Osteocyte (in vitro differentiated cells): ENCODE measurements at regions not wholly inside any gene's neighbourhood (a gene's known extent, or its start where the extent isn't known, plus 50 kb on each side); places are given as distances from the start of the nearest gene placed in this dataset.

Source experiments
- DNase-seq: peaks from one replicate; pipeline ENCODE4 v3.0.0; 2021; ENCODE audit warnings: mixed read lengths; ENCODE audit not compliant: unreplicated experiment; ENCODE audit errors: extremely low spot score
- H3K27ac Mint-ChIP-seq: one replicate; pipeline ENCODE4 v1.8.0; 2021; ENCODE audit warnings: mild to moderate bottlenecking, mixed read lengths; ENCODE audit not compliant: unreplicated experiment
- H3K27me3 Mint-ChIP-seq: one replicate; pipeline ENCODE4 v1.8.0; 2021; ENCODE audit warnings: mixed read lengths; ENCODE audit not compliant: unreplicated experiment
- H3K36me3 Mint-ChIP-seq: one replicate; pipeline ENCODE4 v1.8.0; 2021; ENCODE audit warnings: mixed read lengths; ENCODE audit not compliant: unreplicated experiment
- H3K4me1 Mint-ChIP-seq: one replicate; pipeline ENCODE4 v1.8.0; 2021; ENCODE audit warnings: mixed read lengths; ENCODE audit not compliant: unreplicated experiment
- H3K4me3 Mint-ChIP-seq: one replicate; pipeline ENCODE4 v1.8.0; 2021; ENCODE audit warnings: mild to moderate bottlenecking, moderate library complexity, mixed read lengths; ENCODE audit not compliant: unreplicated experiment
- H3K9me3 Mint-ChIP-seq: one replicate; pipeline ENCODE4 v1.8.0; 2021; ENCODE audit warnings: mixed read lengths; ENCODE audit not compliant: unreplicated experiment
- TF ChIP-seq, protein P1 (sequence below): fragments of 200-600 bp; sonication (generic); IDR thresholded peaks from 2 replicates; pipeline ENCODE4 v1.5.0; 2021; ENCODE audit warnings: antibody characterized with exemption, mild to moderate bottlenecking, moderate library complexity

DNA sequence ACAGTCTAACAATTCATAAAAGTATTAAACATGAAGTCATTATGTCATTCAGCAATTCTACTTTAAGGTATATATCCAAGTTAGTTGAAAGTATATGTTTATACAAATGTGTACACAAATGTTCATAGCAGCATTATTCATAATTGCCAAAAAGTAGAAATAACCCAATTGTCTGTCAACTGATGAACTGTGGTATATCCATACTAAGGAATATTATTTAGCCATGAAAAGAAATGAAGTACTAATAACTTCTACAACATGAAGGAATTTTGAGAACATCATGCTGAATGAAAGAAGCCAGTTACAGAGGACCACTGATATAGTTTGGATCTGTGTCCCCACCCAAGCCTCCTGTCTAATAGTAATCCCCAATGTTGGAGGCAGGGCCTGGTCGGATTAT is 224.3 kb downstream of the SPATA31D1 start:
- H3K36me3 Mint-ChIP-seq, result peaks cover 4% of the 10 kb centered on the region

DNA sequence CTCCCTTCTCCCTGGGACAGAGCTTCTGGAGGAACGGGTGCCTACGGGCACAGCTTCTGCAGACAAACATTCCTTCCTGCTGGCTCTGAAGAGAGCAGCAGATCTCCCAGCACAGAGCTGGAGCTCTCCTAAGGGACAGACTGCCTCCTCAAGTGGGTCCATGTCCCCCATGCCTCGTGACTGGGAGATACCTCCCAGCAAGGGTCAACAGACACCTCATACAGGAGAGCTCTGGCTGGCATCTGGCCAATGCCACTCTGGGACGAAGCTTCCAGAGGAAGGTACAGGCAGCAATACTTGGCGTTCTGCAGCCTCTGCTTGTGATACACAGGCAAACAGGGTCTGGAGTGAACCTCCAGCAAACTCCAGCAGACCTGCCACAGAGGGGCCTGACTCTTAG is 227.9 kb downstream of the SPATA31D1 start:
- Mint-ChIP-seq H3K27ac (no peak overlapping the region), H3K4me1 (no peaks in the 10 kb centered on the region), H3K36me3 (peaks cover 2% of the 10 kb centered on the region), H3K4me3 (no peak overlapping the region), H3K9me3 (peaks cover 23% of the 10 kb centered on the region), H3K27me3 (peaks cover 9% of the 10 kb centered on the region)
- no peak for DNase-seq
- TF ChIP-seq, protein P1, sequence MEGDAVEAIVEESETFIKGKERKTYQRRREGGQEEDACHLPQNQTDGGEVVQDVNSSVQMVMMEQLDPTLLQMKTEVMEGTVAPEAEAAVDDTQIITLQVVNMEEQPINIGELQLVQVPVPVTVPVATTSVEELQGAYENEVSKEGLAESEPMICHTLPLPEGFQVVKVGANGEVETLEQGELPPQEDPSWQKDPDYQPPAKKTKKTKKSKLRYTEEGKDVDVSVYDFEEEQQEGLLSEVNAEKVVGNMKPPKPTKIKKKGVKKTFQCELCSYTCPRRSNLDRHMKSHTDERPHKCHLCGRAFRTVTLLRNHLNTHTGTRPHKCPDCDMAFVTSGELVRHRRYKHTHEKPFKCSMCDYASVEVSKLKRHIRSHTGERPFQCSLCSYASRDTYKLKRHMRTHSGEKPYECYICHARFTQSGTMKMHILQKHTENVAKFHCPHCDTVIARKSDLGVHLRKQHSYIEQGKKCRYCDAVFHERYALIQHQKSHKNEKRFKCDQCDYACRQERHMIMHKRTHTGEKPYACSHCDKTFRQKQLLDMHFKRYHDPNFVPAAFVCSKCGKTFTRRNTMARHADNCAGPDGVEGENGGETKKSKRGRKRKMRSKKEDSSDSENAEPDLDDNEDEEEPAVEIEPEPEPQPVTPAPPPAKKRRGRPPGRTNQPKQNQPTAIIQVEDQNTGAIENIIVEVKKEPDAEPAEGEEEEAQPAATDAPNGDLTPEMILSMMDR, result no peak

More for the DNA sequence above, 224.3 kb downstream of the SPATA31D1 start:
- H3K4me1 Mint-ChIP-seq, result no peaks in the 10 kb centered on the region
- no peak overlapping the region for H3K4me3 Mint-ChIP-seq
- peaks cover 5% of the 10 kb centered on the region for H3K27me3 Mint-ChIP-seq
- DNase-seq, result no peak
- H3K9me3 Mint-ChIP-seq, result peaks cover 22% of the 10 kb centered on the region
- TF ChIP-seq, protein P1, result no peak
- no peak overlapping the region for H3K27ac Mint-ChIP-seq

DNA sequence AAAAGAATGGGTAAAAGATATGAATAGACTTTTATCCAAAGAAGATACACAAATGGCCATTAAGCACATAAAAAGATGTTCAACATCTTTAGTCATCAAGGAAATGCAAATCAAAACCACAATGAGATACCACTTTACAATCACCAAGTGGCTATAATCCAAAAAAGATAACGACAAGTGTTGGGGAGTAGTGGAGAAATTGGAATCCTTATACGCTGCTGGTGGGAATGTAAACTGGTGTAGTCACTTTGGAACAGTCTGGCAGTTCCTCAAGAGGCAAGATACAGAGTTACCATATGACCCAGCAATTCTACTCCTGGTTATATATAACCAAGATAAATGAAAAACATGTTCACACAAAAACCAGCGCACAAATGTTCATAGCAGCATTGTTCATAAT is 234.9 kb downstream of the SPATA31D1 start:
- peaks cover 14% of the 10 kb centered on the region for H3K9me3 Mint-ChIP-seq
- no peak for DNase-seq
- H3K27me3 Mint-ChIP-seq, result peaks cover 3% of the 10 kb centered on the region
- H3K4me3 Mint-ChIP-seq, result no peak overlapping the region
- H3K27ac Mint-ChIP-seq, result no peak overlapping the region
- TF ChIP-seq, protein P1, result no peak
- H3K4me1 Mint-ChIP-seq, result no peaks in the 10 kb centered on the region
- H3K36me3 Mint-ChIP-seq, result no peaks in the 10 kb centered on the region

DNA sequence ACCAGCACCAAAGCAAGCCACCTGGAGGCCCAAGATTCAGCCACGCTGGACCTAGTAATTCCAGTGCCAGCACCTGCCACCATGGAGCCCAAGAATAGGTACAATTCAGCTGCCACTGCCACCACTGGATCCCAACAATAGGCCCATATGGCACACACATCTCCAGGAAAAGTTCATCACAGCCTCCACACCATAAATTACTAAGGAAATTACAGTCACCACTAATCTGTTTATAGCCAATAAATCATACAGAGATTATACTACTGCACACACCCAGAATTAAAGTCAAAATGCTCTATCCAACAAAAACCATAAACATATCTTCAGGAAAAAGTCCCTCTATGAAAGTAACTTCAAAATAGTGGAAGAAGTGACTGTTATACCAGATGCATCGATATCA is 242.8 kb downstream of the SPATA31D1 start:
- H3K36me3 Mint-ChIP-seq, result peaks cover 2% of the 10 kb centered on the region
- H3K9me3 Mint-ChIP-seq, result peaks cover 21% of the 10 kb centered on the region
- TF ChIP-seq, protein P1, result no peak
- H3K4me3 Mint-ChIP-seq, result no peak overlapping the region
- H3K27ac Mint-ChIP-seq, result no peak overlapping the region
- no peak for DNase-seq
- H3K27me3 Mint-ChIP-seq, result no peaks in the 10 kb centered on the region
- H3K4me1 Mint-ChIP-seq, result no peaks in the 10 kb centered on the region

DNA sequence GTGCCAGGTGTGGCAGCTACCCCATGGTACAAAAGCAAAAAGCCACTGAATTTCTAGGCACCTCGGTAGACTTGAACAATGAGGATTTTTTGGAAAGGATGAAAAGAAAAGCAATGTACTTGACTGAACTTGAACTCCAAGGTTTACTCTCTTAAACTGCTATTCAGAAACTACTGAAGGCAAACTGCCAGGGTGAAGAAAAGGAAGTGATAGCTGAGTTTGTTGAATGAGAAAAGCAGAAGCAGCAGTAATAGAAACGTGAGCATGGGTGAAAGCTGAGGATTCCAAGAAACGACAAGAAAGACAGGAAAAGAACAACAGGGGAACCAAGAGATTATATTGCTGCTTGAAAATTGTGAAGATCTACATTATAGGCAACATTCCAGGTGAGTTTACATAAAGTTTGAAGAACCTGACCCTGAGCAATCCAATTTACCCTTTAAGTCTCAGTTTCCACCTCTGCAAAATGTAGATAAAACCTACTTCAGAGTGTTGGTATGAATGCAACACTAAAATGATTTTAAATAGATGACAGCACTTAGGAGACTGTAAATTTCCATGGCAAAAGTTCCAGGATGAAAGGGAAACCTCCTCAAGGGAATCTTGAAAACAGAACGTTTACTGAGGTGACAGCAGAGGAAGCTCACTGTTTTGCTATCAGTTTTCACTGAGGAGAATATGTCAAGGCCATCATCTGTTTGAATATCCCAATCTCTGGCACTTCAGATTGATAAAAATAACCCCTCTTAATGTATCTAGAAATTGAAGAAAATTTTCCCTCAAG is 245.8 kb downstream of the SPATA31D1 start:
- no peak for DNase-seq
- Mint-ChIP-seq H3K36me3 (peaks cover 3% of the 10 kb centered on the region), H3K9me3 (peaks cover 19% of the 10 kb centered on the region), H3K4me1 (no peaks in the 10 kb centered on the region), H3K27ac (no peak overlapping the region), H3K27me3 (no peaks in the 10 kb centered on the region), H3K4me3 (no peak overlapping the region)
- TF ChIP-seq, protein P1, result no peak
